Activated CD4-positive, alpha-beta T cell treated with anti-CD3 and anti-CD28 coated beads for 24 hours (primary cell): ENCODE measurements at regions not wholly inside any gene's neighbourhood (a gene's known extent, or its start where the extent isn't known, plus 50 kb on each side); places are given as distances from the start of the nearest gene placed in this dataset.
"Not testable (repeated sequence)": the region's sequence is repeated elsewhere in the genome, so short reads cannot be mapped to it uniquely, and the experiment has no call there.

Experiments
- DNase-seq, 2 donors: peaks; one replicate each; pipeline ENCODE4 v3.0.0-alpha.2; 2020; ENCODE audit warnings: low read depth in 2 of 2

DNA sequence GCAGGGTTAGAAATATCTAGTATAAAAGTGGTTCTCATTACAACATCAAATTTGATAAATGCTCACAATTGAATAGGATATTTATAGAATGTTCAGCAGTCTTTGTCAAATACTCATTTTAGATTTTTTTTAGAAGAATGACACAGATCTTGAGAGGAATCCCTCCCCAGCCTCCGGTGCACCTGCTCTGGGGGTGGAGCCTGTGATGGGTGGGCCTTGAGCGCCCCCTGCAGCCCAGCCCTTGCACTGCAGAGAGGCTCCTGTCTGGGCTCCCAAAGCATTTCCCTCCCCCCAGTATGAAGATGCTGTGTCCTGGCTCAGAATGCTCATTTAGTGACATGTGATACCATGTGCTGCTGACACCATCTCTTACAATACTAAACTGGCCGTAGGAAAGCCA, 792.3 kb downstream of the TMEM121 start:
- peak; percentile 36 to 37 for DNase-seq

DNA sequence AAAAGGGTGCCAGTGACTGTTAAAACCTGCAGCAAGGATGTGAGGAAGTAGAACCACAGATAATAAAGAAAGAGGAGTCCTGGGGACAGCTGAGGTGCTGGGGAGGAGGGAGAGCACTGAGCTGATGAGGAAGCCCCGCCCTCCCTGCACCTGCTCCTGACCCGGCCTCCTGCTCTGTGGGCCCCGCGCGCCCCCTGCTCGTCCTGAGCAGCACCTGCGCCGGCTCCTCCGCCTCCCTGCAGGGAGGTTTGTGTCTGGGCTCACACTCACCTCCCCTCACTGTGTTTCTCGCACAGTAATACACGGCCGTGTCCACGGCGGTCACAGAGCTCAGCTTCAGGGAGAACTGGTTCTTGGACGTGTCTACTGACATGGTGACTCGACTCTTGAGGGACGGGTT, 797.6 kb downstream of the TMEM121 start:
- peak in 1 of 2 donors; percentile 15 for DNase-seq

DNA sequence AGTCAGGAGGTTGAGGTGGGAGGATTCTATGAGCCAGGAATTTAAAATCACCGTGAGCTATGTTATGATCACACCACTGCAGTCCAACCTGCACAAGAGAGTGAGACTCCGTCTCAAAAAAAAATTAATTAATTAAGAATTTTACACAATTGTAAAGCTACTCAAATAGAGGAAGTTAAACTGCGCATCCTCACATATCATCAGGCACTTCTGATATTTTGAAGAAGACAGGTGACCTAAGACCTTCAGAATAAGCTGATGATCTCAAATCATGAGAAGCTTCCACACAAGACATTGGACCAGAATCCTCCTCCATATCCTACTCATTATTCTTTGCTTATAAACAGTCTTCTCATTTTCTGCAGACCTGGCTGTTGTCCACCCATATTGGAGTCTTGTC, 800.9 kb downstream of the TMEM121 start:
- no peak for DNase-seq

- DNase-seq = not testable (repeated sequence)
Observed at GRCh38 chr14:106327702-106328353, 801.4 kb downstream of the TMEM121 start.

DNA sequence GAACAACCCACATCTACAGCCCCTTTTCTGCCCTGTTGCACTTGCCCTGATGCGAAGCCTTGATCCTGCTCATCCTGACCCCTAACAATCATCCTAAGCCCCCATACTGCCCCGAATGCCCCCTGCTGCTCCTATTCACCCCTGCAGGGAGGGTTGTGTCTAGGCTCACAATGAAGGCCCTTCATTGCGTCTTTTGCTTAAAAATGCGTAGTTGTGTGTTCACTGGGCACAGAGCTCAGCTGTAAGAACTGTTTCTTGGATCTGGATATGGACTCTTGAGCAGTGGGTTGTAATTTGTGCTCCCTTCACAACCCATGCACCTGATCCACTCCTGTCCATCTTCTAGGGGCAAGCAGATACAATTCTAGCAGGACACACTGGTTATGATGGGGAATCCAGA, 802.9 kb downstream of the TMEM121 start:
- DNase-seq = not testable (repeated sequence)

DNA sequence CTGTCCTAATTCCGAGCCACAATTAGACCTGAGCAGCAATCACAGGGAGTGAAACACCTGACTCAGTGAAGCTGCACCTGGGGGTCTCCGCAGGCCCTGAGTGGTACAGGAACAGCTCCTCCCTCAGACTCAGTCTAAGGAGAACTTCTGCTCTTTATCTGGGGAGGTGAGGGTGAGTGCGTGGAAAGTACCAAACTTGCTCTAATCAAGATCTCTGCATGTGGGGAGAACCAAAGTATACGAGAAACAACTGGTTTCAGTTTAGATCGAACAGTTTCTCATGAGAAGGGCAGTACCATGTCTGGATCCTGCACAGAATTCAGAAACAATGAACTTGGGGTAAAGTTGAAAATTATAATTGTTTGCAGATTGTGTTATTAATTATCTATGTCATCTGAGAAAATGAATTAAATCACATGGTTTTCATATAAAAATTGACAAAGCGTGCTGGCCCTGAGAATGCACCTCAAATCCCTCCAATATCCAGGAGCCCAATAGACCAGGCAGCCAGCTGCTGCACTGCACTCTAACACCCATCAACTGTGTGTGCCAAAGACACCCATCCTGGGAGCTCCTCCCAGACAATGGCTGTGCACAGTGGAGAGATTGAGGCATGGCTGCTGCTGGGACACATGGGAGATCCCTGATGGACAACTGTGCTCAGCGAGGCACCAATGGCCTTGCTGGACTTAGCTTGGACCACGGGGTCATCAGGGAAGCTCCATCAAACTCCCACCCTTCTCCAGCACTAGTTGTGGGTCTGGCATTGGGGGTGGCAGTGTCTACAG, 803.8 kb downstream of the TMEM121 start:
- not testable (repeated sequence) for DNase-seq

DNA sequence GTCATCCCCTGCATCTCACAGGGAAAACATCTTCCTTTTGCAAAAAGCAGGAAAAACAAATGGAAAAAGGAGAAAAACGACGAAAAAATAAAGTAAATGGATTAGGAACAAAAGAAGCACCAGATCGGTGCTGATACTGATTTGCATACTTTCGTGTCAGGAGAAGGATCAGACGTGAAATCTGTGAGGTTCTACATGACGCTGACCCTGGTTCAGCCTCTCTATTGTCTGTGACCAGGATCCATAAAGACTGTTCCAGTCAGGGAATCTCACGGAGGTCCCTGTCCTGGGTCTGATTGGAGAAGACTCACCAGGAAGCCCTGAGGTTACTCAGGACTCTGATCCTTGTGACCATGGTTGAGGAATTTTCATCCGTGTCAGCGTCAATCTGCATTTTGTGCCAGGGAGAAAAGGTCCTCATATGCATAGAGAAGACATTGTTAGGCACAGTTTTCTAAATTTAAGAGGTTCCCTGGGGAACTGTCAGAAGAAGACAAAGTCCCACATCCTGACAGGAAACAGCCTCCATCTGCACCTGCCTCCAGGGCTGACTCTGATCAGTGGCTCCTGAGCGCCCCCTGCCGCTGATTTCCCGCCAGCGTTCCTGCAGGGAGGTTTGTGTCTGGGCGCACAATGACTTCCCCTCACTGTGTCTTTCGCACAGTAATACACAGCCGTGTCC, 808.2 kb downstream of the TMEM121 start:
- peak; percentile 82 to 94 for DNase-seq

DNA sequence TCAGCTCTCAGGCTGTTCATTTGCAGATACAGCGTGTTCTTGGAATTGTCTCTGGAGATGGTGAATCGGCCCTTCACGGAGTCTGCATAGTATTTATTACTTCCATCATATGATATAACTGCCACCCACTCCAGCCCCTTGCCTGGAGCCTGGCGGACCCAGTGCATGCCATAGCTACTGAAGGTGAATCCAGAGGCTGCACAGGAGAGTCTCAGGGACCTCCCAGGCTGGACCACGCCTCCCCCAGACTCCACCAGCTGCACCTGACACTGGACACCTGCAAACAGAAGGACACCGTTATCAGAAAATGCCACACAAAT, 808.7 kb downstream of the TMEM121 start:
- not testable (repeated sequence) for DNase-seq

DNA sequence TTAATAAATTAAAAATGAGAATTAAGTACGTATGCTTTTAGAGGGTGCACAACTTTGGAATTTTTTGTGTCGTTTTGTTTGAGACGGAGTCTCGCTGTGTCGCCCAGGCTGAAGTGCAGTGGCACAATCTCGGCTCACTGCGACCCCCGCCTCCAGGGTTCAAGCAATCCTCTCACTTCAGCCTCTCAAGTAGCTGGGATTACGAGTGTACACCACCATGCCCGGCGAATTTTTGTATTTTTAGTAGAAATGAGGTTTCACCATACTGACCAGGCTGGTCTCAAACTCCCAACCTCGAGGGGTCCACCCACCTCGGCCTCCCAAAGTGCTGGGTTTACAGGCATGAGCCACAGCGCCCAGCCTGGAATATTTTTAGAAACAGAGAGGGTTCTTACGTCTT, 812.4 kb downstream of the TMEM121 start:
- not testable (repeated sequence) for DNase-seq

- DNase-seq = not testable (repeated sequence)
Observed at GRCh38 chr14:106340658-106341057, 814.3 kb downstream of the TMEM121 start.

DNA sequence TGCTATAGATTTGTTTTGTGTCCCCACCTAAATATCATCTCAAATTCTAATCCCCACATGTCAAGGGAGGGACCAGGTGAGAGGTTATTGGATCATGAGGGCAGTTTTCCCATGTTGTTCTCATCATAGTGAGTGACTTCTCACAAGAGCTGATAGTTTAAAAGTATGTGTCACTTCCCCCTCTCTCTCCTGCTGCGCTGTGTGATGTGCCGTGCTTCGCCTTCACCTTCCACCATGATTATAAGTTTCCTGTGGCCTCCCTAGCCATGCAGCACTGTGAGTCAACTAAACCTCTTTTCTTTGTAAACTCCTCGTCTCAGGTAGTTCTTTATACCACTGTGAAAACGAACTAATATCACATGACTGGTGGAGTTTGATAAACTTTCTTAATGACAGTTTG, 814.8 kb downstream of the TMEM121 start:
- not testable (repeated sequence) for DNase-seq

GRCh38 chr14:106343626-106344025, 817.2 kb downstream of the TMEM121 start:
- DNase-seq = no peak

GRCh38 chr14:106344065-106344614, 817.8 kb downstream of the TMEM121 start:
- DNase-seq = not testable (repeated sequence)

GRCh38 chr14:106344791-106345479, 818.6 kb downstream of the TMEM121 start:
- DNase-seq = not testable (repeated sequence)

- DNase-seq = no peak
Observed at GRCh38 chr14:106346084-106346483, 819.7 kb downstream of the TMEM121 start.

- DNase-seq = no peak
Observed at GRCh38 chr14:106346534-106347290, 820.3 kb downstream of the TMEM121 start.

DNA sequence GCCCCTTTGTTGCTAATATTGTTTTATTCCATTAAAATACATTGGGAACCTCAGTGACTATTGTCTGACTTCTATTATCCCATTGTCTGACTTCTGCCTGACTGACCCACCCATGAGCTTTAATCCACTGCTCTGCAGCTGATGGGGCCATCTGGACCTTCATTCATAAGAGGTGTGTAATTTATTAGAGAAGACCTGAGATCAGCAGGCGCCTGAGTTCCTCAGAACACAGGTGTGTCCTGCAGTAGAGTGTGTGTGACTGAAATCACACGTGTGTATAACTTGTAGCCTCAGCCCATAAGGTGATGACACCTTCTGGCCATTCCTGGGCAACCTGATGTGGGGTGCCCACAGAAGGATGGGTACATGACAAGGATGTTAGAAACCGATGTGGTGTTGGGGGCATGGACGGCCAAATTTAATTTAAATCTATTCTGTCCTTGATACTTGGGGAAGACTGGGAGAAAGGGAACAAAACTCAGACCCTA, 821.0 kb downstream of the TMEM121 start:
- DNase-seq = no peak

GRCh38 chr14:106347890-106348755, 821.7 kb downstream of the TMEM121 start:
- DNase-seq = no peak

DNA sequence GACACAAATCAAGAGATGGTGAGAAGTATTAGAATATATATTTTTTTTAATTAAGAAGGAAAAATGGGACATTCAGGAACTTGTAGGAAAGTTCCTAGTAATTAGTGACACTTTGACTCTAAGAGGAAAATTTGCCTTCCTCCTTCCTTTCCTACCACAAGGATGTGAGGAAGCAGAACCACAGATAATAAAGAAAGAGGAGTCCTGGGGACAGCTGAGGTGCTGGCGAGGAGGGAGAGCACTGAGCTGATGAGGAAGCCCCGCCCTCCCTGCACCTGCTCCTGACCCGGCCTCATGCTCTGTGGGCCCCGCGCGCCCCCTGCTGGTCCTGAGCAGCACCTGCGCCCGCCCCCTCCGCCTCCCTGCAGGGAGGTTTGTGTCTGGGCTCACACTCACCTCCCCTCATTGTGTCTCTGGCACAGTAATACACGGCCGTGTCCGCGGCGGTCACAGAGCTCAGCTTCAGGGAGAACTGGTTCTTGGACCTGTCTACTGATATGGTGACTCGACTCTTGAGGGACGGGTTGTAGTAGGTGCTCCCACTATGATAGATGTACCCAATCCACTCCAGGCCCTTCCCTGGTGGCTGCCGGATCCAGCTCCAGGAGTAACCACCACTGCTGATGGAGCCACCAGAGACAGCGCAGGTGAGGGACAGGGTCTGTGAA, 822.6 kb downstream of the TMEM121 start:
- DNase-seq = peak; percentile 62 to 89
